ENCODE measurements at regions not wholly inside any gene's neighbourhood (a gene's known extent, or its start where the extent isn't known, plus 50 kb on each side); places are given as distances from the start of the nearest gene placed in this dataset.

DNA sequence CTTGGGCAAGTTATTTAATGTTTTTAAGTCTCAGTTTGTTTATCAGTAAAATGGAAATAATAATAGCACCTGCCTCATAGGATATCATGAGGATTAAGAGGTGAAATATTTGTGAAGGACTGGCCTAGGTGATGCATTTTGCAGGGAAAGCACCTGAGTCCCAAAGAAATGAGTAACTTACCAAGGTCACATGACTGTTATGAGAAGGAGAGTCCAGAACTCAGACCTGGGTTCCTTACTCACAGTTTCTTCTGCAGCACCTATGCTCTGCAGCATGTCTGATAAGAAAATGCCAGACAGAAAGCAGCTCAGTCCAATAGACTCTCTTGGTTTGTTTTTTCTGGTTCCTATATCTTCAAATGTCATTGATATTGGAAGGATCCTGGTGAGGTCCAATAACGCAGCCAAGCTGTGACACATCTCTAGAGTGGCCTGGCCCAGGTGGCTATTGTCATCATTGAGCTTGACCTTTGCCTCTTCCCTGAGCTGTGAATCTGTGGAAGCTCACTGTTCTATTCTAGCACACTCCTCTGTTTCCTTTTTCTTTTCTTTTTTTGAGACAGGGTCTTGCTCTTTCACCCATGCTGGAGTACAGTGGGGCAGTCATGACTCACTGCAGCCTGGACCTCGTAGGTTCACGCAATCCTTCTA lies 174.7 kb upstream of the NAV2 start:
- no peak overlapping the region for H3K27ac Mint-ChIP-seq (ENCODE audit: unreplicated experiment)
- no peaks in the 10 kb centered on the region for H3K36me3 Mint-ChIP-seq (ENCODE audit: low read depth, unreplicated experiment)
- H3K4me3 Mint-ChIP-seq (ENCODE audit: unreplicated experiment) = no peak overlapping the region
- Histone ChIP-seq H3K36me3 (ENCODE audit: insufficient read depth, low read length) (no peaks in the 10 kb centered on the region), H3K27me3 (ENCODE audit: insufficient read depth, low read length) (peaks cover 8% of the 10 kb centered on the region), H3K27ac (ENCODE audit: low read depth, low read length) (no peak overlapping the region), H3K79me2 (ENCODE audit: insufficient read depth, low read length) (no peaks in the 10 kb centered on the region), H3K9ac (ENCODE audit: low read length) (no peak overlapping the region), H3K9me3 (ENCODE audit: insufficient read depth, low read depth, low read length) (no peaks in the 10 kb centered on the region), H3K4me3 (ENCODE audit: insufficient read depth, low read depth, low read length) (no peak overlapping the region), H2AFZ (ENCODE audit: low read depth, low read length) (no peak overlapping the region), H3K4me2 (ENCODE audit: low read length) (no peak overlapping the region), H4K20me1 (ENCODE audit: insufficient read depth, low read length) (no peaks in the 10 kb centered on the region), H3K4me1 (ENCODE audit: insufficient read depth, low read length) (no peaks in the 10 kb centered on the region)
- H3K4me1 Mint-ChIP-seq (ENCODE audit: low read depth, unreplicated experiment) = no peaks in the 10 kb centered on the region
- no peak for DNase-seq (ENCODE audit: low read depth)
- TF ChIP-seq CTCF (IDR thresholded peaks at IDR 0.05; ENCODE audit: insufficient read depth, low read depth, low read length) (no peak), EZH2 (IDR thresholded peaks at IDR 0.05; ENCODE audit: insufficient read depth, low read length) (no peak)
- H3K27me3 Mint-ChIP-seq (ENCODE audit: low read depth, unreplicated experiment) = peaks cover 38% of the 10 kb centered on the region
- FAIRE-seq = no peak
- H3K9me3 Mint-ChIP-seq (ENCODE audit: unreplicated experiment) = no peaks in the 10 kb centered on the region

GRCh38 chr11:19536131-19536530 lies 176.5 kb upstream of the NAV2 start:
- no peak overlapping the region for H3K4me3 Mint-ChIP-seq (ENCODE audit: unreplicated experiment)
- no peaks in the 10 kb centered on the region for H3K4me1 ChIP-seq (ENCODE audit: insufficient read depth, low read length)
- H3K4me1 Mint-ChIP-seq (ENCODE audit: low read depth, unreplicated experiment) = no peaks in the 10 kb centered on the region
- H3K9ac ChIP-seq (ENCODE audit: low read length) = no peak overlapping the region
- H3K27me3 ChIP-seq (ENCODE audit: insufficient read depth, low read length) = peaks cover 8% of the 10 kb centered on the region
- FAIRE-seq = no peak
- peaks cover 28% of the 10 kb centered on the region for H3K27me3 Mint-ChIP-seq (ENCODE audit: low read depth, unreplicated experiment)
- no peak overlapping the region for H3K4me2 ChIP-seq (ENCODE audit: low read length)
- no peaks in the 10 kb centered on the region for H3K9me3 ChIP-seq (ENCODE audit: insufficient read depth, low read depth, low read length)
- no peak overlapping the region for H3K4me3 ChIP-seq (ENCODE audit: insufficient read depth, low read depth, low read length)
- no peaks in the 10 kb centered on the region for H3K9me3 Mint-ChIP-seq (ENCODE audit: unreplicated experiment)
- H3K27ac Mint-ChIP-seq (ENCODE audit: unreplicated experiment) = no peak overlapping the region
- DNase-seq (ENCODE audit: low read depth) = no peak
- H3K79me2 ChIP-seq (ENCODE audit: insufficient read depth, low read length) = no peaks in the 10 kb centered on the region
- no peak for TF ChIP-seq CTCF (IDR thresholded peaks at IDR 0.05; ENCODE audit: insufficient read depth, low read depth, low read length)
- TF ChIP-seq EZH2 (IDR thresholded peaks at IDR 0.05; ENCODE audit: insufficient read depth, low read length) = no peak
- H4K20me1 ChIP-seq (ENCODE audit: insufficient read depth, low read length) = no peaks in the 10 kb centered on the region
- H3K27ac ChIP-seq (ENCODE audit: low read depth, low read length) = no peak overlapping the region
- no peaks in the 10 kb centered on the region for H3K36me3 Mint-ChIP-seq (ENCODE audit: low read depth, unreplicated experiment)
- no peaks in the 10 kb centered on the region for H3K36me3 ChIP-seq (ENCODE audit: insufficient read depth, low read length)
- H2AFZ ChIP-seq (ENCODE audit: low read depth, low read length) = no peak overlapping the region

- FAIRE-seq (no peak), DNase-seq (ENCODE audit: low read depth) (no peak)
- H2AFZ ChIP-seq (ENCODE audit: low read depth, low read length) = no peak overlapping the region
- H3K27me3 ChIP-seq (ENCODE audit: insufficient read depth, low read length) = peaks cover 6% of the 10 kb centered on the region
- no peaks in the 10 kb centered on the region for H3K4me1 ChIP-seq (ENCODE audit: insufficient read depth, low read length)
- H3K27ac Mint-ChIP-seq (ENCODE audit: unreplicated experiment) = no peak overlapping the region
- no peaks in the 10 kb centered on the region for H3K36me3 Mint-ChIP-seq (ENCODE audit: low read depth, unreplicated experiment)
- no peak overlapping the region for H3K4me3 Mint-ChIP-seq (ENCODE audit: unreplicated experiment)
- peaks cover 2% of the 10 kb centered on the region for H3K9me3 Mint-ChIP-seq (ENCODE audit: unreplicated experiment)
- no peak overlapping the region for H3K27ac ChIP-seq (ENCODE audit: low read depth, low read length)
- no peaks in the 10 kb centered on the region for H3K4me1 Mint-ChIP-seq (ENCODE audit: low read depth, unreplicated experiment)
- no peaks in the 10 kb centered on the region for H3K79me2 ChIP-seq (ENCODE audit: insufficient read depth, low read length)
- no peaks in the 10 kb centered on the region for H3K36me3 ChIP-seq (ENCODE audit: insufficient read depth, low read length)
- H3K4me2 ChIP-seq (ENCODE audit: low read length) = no peak overlapping the region
- no peak overlapping the region for H3K9ac ChIP-seq (ENCODE audit: low read length)
- no peak overlapping the region for H3K4me3 ChIP-seq (ENCODE audit: insufficient read depth, low read depth, low read length)
- no peaks in the 10 kb centered on the region for H4K20me1 ChIP-seq (ENCODE audit: insufficient read depth, low read length)
- H3K27me3 Mint-ChIP-seq (ENCODE audit: low read depth, unreplicated experiment) = peaks cover 36% of the 10 kb centered on the region
- TF ChIP-seq EZH2 (IDR thresholded peaks at IDR 0.05; ENCODE audit: insufficient read depth, low read length) = no peak
- TF ChIP-seq CTCF (IDR thresholded peaks at IDR 0.05; ENCODE audit: insufficient read depth, low read depth, low read length) = no peak
- no peaks in the 10 kb centered on the region for H3K9me3 ChIP-seq (ENCODE audit: insufficient read depth, low read depth, low read length)
Measured at GRCh38 chr11:19530505-19530904, 182.1 kb upstream of the NAV2 start.
